Tibial artery (tissue), 4 donors: ENCODE measurements at regions not wholly inside any gene's neighbourhood (a gene's known extent, or its start where the extent isn't known, plus 50 kb on each side); places are given as distances from the start of the nearest gene placed in this dataset.

ENCODE experiments used
- DNase-seq, 2 donors: peaks; one replicate each; pipeline ENCODE4 v3.0.0-alpha.2; 2019
- H3K27ac ChIP-seq, 2 donors: fragments of 200-600 bp; sonication (generic) in 1 of 2; 1 replicate in 1 of 2; 2 replicates in 1 of 2; pipeline ENCODE4 v1.5.1; 2018 to 2019; ENCODE audit warnings: mild to moderate bottlenecking in 1 of 2
- H3K27me3 ChIP-seq, 2 donors: fragments of 200-600 bp; sonication (generic) in 1 of 2; one replicate each; pipeline versions ENCODE4 v1.5.1 to v1.6.0; 2016 to 2019
- H3K36me3 ChIP-seq, 3 donors: fragments of 200-600 bp; sonication (generic) in 2 of 3; one replicate each; pipeline ENCODE4 v1.5.1; 2016 to 2019; ENCODE audit warnings: mild to moderate bottlenecking in 2 of 3
- H3K4me1 ChIP-seq, 4 donors: fragments of 200-600 bp; sonication (generic) in 2 of 4; 1 replicate in 3 of 4; 2 replicates in 1 of 4; pipeline ENCODE4 v1.5.1; 2016 to 2019
- H3K4me3 ChIP-seq, 2 donors: fragments of 200-600 bp; sonication (generic) in 1 of 2; 1 replicate in 1 of 2; 2 replicates in 1 of 2; pipeline ENCODE4 v1.5.1; 2018 to 2019; ENCODE audit warnings: mild to moderate bottlenecking in 2 of 2
- H3K9me3 ChIP-seq, 3 donors: fragments of 200-600 bp; sonication (generic) in 1 of 3; one replicate each; pipeline ENCODE4 v1.5.1; 2016 to 2019
- CTCF ChIP-seq, 2 experiments: fragments of 200-600 bp in 1 of 2; fragments of 450-650 bp in 1 of 2; IDR thresholded peaks; one replicate each; pipeline ENCODE4 v1.5.1; 2017 to 2019; ENCODE audit warnings: antibody characterized with exemption in 2 of 2, mild to moderate bottlenecking in 1 of 2, moderate library complexity in 1 of 2
- intact Hi-C: fragments of 100-400 bp; cut with DNase I; formaldehyde crosslinking; loops from one replicate; pipeline ENCODE4 v1.15.0; 2023; ENCODE audit warnings: low total_unique reads

- intact Hi-C loops, result no loop called here
Measured at GRCh38 chr5:156259618-156260017, 67.3 kb upstream of the SGCD start.

GRCh38 chr5:156261275-156261939, 65.6 kb upstream of the SGCD start:
- H3K27me3 ChIP-seq, result no peaks in the 10 kb centered on the region
- no peak overlapping the region for H3K27ac ChIP-seq
- intact Hi-C loops, result no loop called here
- DNase-seq, result no peak
- no peak overlapping the region for H3K4me3 ChIP-seq
- no peaks in the 10 kb centered on the region for H3K4me1 ChIP-seq
- no peaks in the 10 kb centered on the region for H3K36me3 ChIP-seq
- TF ChIP-seq CTCF (IDR thresholded peaks at IDR 0.05), result no peak
- no peaks in the 10 kb centered on the region for H3K9me3 ChIP-seq

More at GRCh38 chr5:156259618-156260017, 67.3 kb upstream of the SGCD start:
- no peaks in the 10 kb centered on the region for H3K27me3 ChIP-seq
- H3K9me3 ChIP-seq, result no peaks in the 10 kb centered on the region
- no peaks in the 10 kb centered on the region for H3K36me3 ChIP-seq
- no peak for TF ChIP-seq CTCF (IDR thresholded peaks at IDR 0.05)
- no peak overlapping the region for H3K4me3 ChIP-seq
- no peaks in the 10 kb centered on the region for H3K4me1 ChIP-seq
- DNase-seq, result no peak
- H3K27ac ChIP-seq, result no peak overlapping the region

- no peak for DNase-seq
- H3K9me3 ChIP-seq, result no peaks in the 10 kb centered on the region
- no peaks in the 10 kb centered on the region for H3K36me3 ChIP-seq
- no peaks in the 10 kb centered on the region for H3K27me3 ChIP-seq
- intact Hi-C loops, result no loop called here
- no peak overlapping the region for H3K27ac ChIP-seq
- no peak overlapping the region for H3K4me3 ChIP-seq
- H3K4me1 ChIP-seq, result peaks cover 0 to 11% (median 0%) of the 10 kb centered on the region in 4 donors
- no peak for TF ChIP-seq CTCF (IDR thresholded peaks at IDR 0.05)
Measured at GRCh38 chr5:156271569-156271968, 55.4 kb upstream of the SGCD start.

GRCh38 chr5:156272139-156272538, 54.8 kb upstream of the SGCD start:
- H3K9me3 ChIP-seq, result no peaks in the 10 kb centered on the region
- no peaks in the 10 kb centered on the region for H3K27me3 ChIP-seq
- no peak overlapping the region for H3K27ac ChIP-seq
- no peaks in the 10 kb centered on the region for H3K36me3 ChIP-seq
- DNase-seq, result no peak
- peaks cover 0 to 11% (median 0%) of the 10 kb centered on the region in 4 donors for H3K4me1 ChIP-seq
- TF ChIP-seq CTCF (IDR thresholded peaks at IDR 0.05), result no peak
- intact Hi-C loops, result no loop called here
- no peak overlapping the region for H3K4me3 ChIP-seq

GRCh38 chr5:156273325-156273724, 53.6 kb upstream of the SGCD start:
- intact Hi-C loops, result no loop called here
- no peak for DNase-seq
- Histone ChIP-seq H3K4me1 (peaks cover 0 to 11% (median 0%) of the 10 kb centered on the region in 4 donors), H3K27ac (no peak overlapping the region), H3K4me3 (no peak overlapping the region), H3K27me3 (no peaks in the 10 kb centered on the region), H3K9me3 (no peaks in the 10 kb centered on the region), H3K36me3 (no peaks in the 10 kb centered on the region)
- no peak for TF ChIP-seq CTCF (IDR thresholded peaks at IDR 0.05)

GRCh38 chr5:156274453-156274852, 52.5 kb upstream of the SGCD start:
- Histone ChIP-seq H3K27me3 (no peaks in the 10 kb centered on the region), H3K27ac (no peak overlapping the region), H3K4me1 (peaks cover 0 to 11% (median 0%) of the 10 kb centered on the region in 4 donors), H3K9me3 (no peaks in the 10 kb centered on the region), H3K36me3 (no peaks in the 10 kb centered on the region), H3K4me3 (no peak overlapping the region)
- no peak for DNase-seq
- intact Hi-C loops, result no loop called here
- TF ChIP-seq CTCF (IDR thresholded peaks at IDR 0.05), result no peak
